H9 (cell line): ENCODE measurements at regions not wholly inside any gene's neighbourhood (a gene's known extent, or its start where the extent isn't known, plus 50 kb on each side); places are given as distances from the start of the nearest gene placed in this dataset.

Experiments
- DNase-seq: peaks from one replicate; pipeline ENCODE4 v3.0.0-alpha.2; 2017
- H2AFZ ChIP-seq: one replicate; pipeline ENCODE4 v1.6.1; 2013; ENCODE audit warnings: mild to moderate bottlenecking, low read length, control low read depth, moderate library complexity
- H2AK5ac ChIP-seq: 2 replicates; pipeline ENCODE4 v1.6.1; 2013; ENCODE audit warnings: low read length, control low read depth, mixed read lengths; ENCODE audit not compliant: insufficient read length
- H2BK120ac ChIP-seq: one replicate; pipeline ENCODE4 v1.6.1; 2013; ENCODE audit warnings: low read depth, mild to moderate bottlenecking, low read length, control low read depth, inconsistent platforms; ENCODE audit not compliant: poor library complexity, severe bottlenecking
- H2BK12ac ChIP-seq: 2 replicates; pipeline ENCODE4 v1.6.1; 2013; ENCODE audit warnings: low read length, control low read depth, mixed read lengths, low read depth; ENCODE audit not compliant: insufficient read length
- H2BK15ac ChIP-seq: 2 replicates; pipeline ENCODE4 v1.6.1; 2013; ENCODE audit warnings: low read depth, low read length, control low read depth
- H2BK20ac ChIP-seq: one replicate; pipeline ENCODE4 v1.6.1; 2013; ENCODE audit warnings: low read depth, mild to moderate bottlenecking, low read length, control low read depth, inconsistent platforms; ENCODE audit not compliant: poor library complexity, severe bottlenecking
- H2BK5ac ChIP-seq: 2 replicates; pipeline ENCODE4 v1.6.1; 2013; ENCODE audit warnings: low read length, control low read depth, mixed read lengths; ENCODE audit not compliant: insufficient read length
- H3K14ac ChIP-seq: 2 replicates; pipeline ENCODE4 v1.6.1; 2013; ENCODE audit warnings: low read length, control low read depth; ENCODE audit not compliant: insufficient read depth
- H3K18ac ChIP-seq: 2 replicates; pipeline ENCODE4 v1.6.1; 2013; ENCODE audit warnings: low read depth, mild to moderate bottlenecking, mixed read lengths, low read length, control low read depth; ENCODE audit not compliant: insufficient read length
- H3K23ac ChIP-seq: 2 replicates; pipeline ENCODE4 v1.6.1; 2013; ENCODE audit warnings: low read length, control low read depth, mixed read lengths, low read depth; ENCODE audit not compliant: insufficient read length
- H3K23me2 ChIP-seq: 2 replicates; pipeline ENCODE4 v1.6.1; 2013; ENCODE audit warnings: low read depth, mild to moderate bottlenecking, mixed read lengths, low read length, control low read depth; ENCODE audit not compliant: insufficient read length, poor library complexity, severe bottlenecking
- H3K27ac ChIP-seq: 2 replicates; pipeline ENCODE4 v1.5.1; 2013; ENCODE audit warnings: low read length, control low read depth, mixed read lengths, low read depth; ENCODE audit not compliant: insufficient read length
- H3K27me3 ChIP-seq: 2 replicates; pipeline ENCODE4 v1.6.1; 2013; ENCODE audit warnings: low read length, control low read depth, inconsistent platforms; ENCODE audit not compliant: insufficient read depth
- H3K4ac ChIP-seq: 2 replicates; pipeline ENCODE4 v1.6.1; 2013; ENCODE audit warnings: low read depth, mild to moderate bottlenecking, control low read depth, inconsistent platforms, low read length, moderate library complexity
- H3K4me1 ChIP-seq: 2 replicates; pipeline ENCODE4 v1.6.1; 2013; ENCODE audit warnings: low read length, control low read depth, inconsistent platforms; ENCODE audit not compliant: insufficient read depth
- H3K4me2 ChIP-seq: 2 replicates; pipeline ENCODE4 v1.6.1; 2013; ENCODE audit warnings: low read length, control low read depth, mixed read lengths; ENCODE audit not compliant: insufficient read length, insufficient read depth
- H3K56ac ChIP-seq: 2 replicates; pipeline ENCODE4 v1.6.1; 2013; ENCODE audit warnings: low read depth, mild to moderate bottlenecking, mixed read lengths, low read length, control low read depth; ENCODE audit not compliant: insufficient read length
- H3K79me1 ChIP-seq: 2 replicates; pipeline ENCODE4 v1.6.1; 2013; ENCODE audit warnings: low read depth, mild to moderate bottlenecking, moderate library complexity, low read length, control low read depth, inconsistent platforms; ENCODE audit not compliant: insufficient read depth, poor library complexity, severe bottlenecking
- H3K79me2 ChIP-seq: 2 replicates; pipeline ENCODE4 v1.6.1; 2013; ENCODE audit warnings: low read length, control low read depth, inconsistent platforms; ENCODE audit not compliant: insufficient read depth
- H3K9ac ChIP-seq: 2 replicates; pipeline ENCODE4 v1.6.1; 2013; ENCODE audit warnings: low read length, control low read depth, mixed read lengths; ENCODE audit not compliant: insufficient read length; ENCODE audit errors: extremely low read depth
- H3K9me3 ChIP-seq: one replicate; pipeline ENCODE4 v1.6.1; 2013; ENCODE audit warnings: low read depth, low read length, inconsistent platforms; ENCODE audit not compliant: control insufficient read depth
- H3T11ph ChIP-seq: one replicate; pipeline ENCODE4 v1.6.1; 2013; ENCODE audit warnings: mild to moderate bottlenecking, low read length, control low read depth, inconsistent platforms
- H4K20me1 ChIP-seq: one replicate; pipeline ENCODE4 v1.6.1; 2013; ENCODE audit not compliant: control insufficient read depth, insufficient read length, insufficient read depth
- H4K5ac ChIP-seq: 2 replicates; pipeline ENCODE4 v1.6.1; 2013; ENCODE audit warnings: low read depth, mild to moderate bottlenecking, mixed read lengths, low read length, control low read depth; ENCODE audit not compliant: insufficient read length
- H4K8ac ChIP-seq: replicated peaks from 2 replicates; pipeline ENCODE4 v1.6.1; 2013; ENCODE audit warnings: low read length, control low read depth, mixed read lengths, low read depth; ENCODE audit not compliant: insufficient read length
- H4K91ac ChIP-seq: 2 replicates; pipeline ENCODE4 v1.6.1; 2013; ENCODE audit warnings: low read depth, mild to moderate bottlenecking, moderate library complexity, mixed read lengths, low read length, control low read depth; ENCODE audit not compliant: insufficient read length
- H3K27ac Mint-ChIP-seq, 3 experiments: 2 replicates in 2 of 3; 3 replicates in 1 of 3; pipeline ENCODE4 v1.8.0; 2020 to 2021; ENCODE audit warnings: mixed read lengths in 3 of 3, mild to moderate bottlenecking in 1 of 3, moderate library complexity in 1 of 3
- H3K27me3 Mint-ChIP-seq: 2 replicates; pipeline ENCODE4 v1.8.0; 2021; ENCODE audit warnings: low read depth, mild to moderate bottlenecking, moderate library complexity, mixed read lengths
- H3K36me3 Mint-ChIP-seq, 3 experiments: 2 replicates in 2 of 3; 3 replicates in 1 of 3; pipeline ENCODE4 v1.8.0; 2020 to 2021; ENCODE audit warnings: low read depth in 3 of 3, mixed read lengths in 3 of 3; ENCODE audit not compliant: insufficient read depth in 1 of 3
- H3K4me1 Mint-ChIP-seq, 2 experiments: 2 replicates each; pipeline ENCODE4 v1.8.0; 2020; ENCODE audit warnings: mixed read lengths in 2 of 2
- H3K4me3 Mint-ChIP-seq, 2 experiments: 2 replicates in 1 of 2; 3 replicates in 1 of 2; pipeline ENCODE4 v1.8.0; 2020 to 2021; ENCODE audit warnings: mild to moderate bottlenecking in 2 of 2, mixed read lengths in 2 of 2, moderate library complexity in 1 of 2
- H3K9me3 Mint-ChIP-seq, 2 experiments: 2 replicates in 1 of 2; 3 replicates in 1 of 2; pipeline ENCODE4 v1.8.0; 2020; ENCODE audit warnings: mild to moderate bottlenecking in 2 of 2, mixed read lengths in 2 of 2, moderate library complexity in 1 of 2
- WGBS: extraction: QIAGEN DNeasy Blood & Tissue Kit; methylation state at CpG from one replicate; pipeline ENCODE4 v1.1.7; 2013; ENCODE audit warnings: missing lambda C conversion rate, low lambda C conversion rate, mixed read lengths; ENCODE audit not compliant: insufficient read length; ENCODE audit errors: extremely low coverage; 5-methylcytosine and 5-hydroxymethylcytosine counted together
- TF ChIP-seq, protein P1 (sequence below): fragments of 200-600 bp; sonication (generic); conservative IDR thresholded peaks from 3 replicates; pipeline ENCODE4 v1.8.0; 2021; ENCODE audit warnings: antibody characterized with exemption, mild to moderate bottlenecking

DNA sequence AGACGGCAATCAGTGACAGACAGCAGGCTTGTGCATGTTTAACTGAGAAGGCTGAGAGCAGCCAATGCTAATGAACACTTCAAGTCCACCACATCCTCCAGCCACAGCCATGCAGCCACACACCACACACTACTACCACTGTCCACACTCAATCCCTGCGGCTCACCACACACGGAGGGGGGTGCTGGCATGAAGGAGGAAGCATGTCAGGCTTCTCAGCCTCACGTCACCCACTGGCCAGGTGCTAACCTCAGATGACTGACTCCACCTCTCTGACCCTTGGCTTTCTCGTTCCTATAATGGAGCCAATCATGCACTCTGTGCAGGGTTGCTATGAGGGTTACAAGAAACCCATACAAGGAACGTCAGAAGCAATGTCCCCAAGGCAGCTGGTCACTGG lies 165.4 kb upstream of the RNF32 start:
- peaks cover 2% of the 10 kb centered on the region for H3K27me3 Mint-ChIP-seq
- H3K18ac ChIP-seq: no peak overlapping the region
- H2BK5ac ChIP-seq: no peak overlapping the region
- H2AFZ ChIP-seq: no peak overlapping the region
- no peaks in the 10 kb centered on the region for H3K27me3 ChIP-seq
- no peak overlapping the region for H2BK15ac ChIP-seq
- H4K5ac ChIP-seq: no peak overlapping the region
- H3K27ac Mint-ChIP-seq: no peak overlapping the region
- no peak overlapping the region for H2BK20ac ChIP-seq
- no peak overlapping the region for H3K56ac ChIP-seq
- peaks cover 0 to 2% of the 10 kb centered on the region in 2 experiments; a peak in 1 of 4 replicates for H3K4me1 Mint-ChIP-seq
- H3K14ac ChIP-seq: no peak overlapping the region
- H3K4me3 Mint-ChIP-seq: no peak overlapping the region
- no peak overlapping the region for H3T11ph ChIP-seq
- H3K4ac ChIP-seq: no peak overlapping the region
- peaks cover 0 to 3% of the 10 kb centered on the region in 2 experiments; a peak in 1 of 5 replicates for H3K9me3 Mint-ChIP-seq
- TF ChIP-seq, protein P1, sequence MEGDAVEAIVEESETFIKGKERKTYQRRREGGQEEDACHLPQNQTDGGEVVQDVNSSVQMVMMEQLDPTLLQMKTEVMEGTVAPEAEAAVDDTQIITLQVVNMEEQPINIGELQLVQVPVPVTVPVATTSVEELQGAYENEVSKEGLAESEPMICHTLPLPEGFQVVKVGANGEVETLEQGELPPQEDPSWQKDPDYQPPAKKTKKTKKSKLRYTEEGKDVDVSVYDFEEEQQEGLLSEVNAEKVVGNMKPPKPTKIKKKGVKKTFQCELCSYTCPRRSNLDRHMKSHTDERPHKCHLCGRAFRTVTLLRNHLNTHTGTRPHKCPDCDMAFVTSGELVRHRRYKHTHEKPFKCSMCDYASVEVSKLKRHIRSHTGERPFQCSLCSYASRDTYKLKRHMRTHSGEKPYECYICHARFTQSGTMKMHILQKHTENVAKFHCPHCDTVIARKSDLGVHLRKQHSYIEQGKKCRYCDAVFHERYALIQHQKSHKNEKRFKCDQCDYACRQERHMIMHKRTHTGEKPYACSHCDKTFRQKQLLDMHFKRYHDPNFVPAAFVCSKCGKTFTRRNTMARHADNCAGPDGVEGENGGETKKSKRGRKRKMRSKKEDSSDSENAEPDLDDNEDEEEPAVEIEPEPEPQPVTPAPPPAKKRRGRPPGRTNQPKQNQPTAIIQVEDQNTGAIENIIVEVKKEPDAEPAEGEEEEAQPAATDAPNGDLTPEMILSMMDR: no peak
- H3K23me2 ChIP-seq: no peaks in the 10 kb centered on the region
- H2BK120ac ChIP-seq: no peak overlapping the region
- no peaks in the 10 kb centered on the region for H3K9me3 ChIP-seq
- H4K20me1 ChIP-seq: no peaks in the 10 kb centered on the region
- no peak overlapping the region for H4K8ac ChIP-seq
- H3K36me3 Mint-ChIP-seq: peaks cover 0 to 2% (median 0%) of the 10 kb centered on the region in 3 experiments; a peak in 1 of 7 replicates
- no peak overlapping the region for H2AK5ac ChIP-seq
- no peak overlapping the region for H3K4me2 ChIP-seq
- H3K79me1 ChIP-seq: no peaks in the 10 kb centered on the region
- no peak overlapping the region for H2BK12ac ChIP-seq
- no peaks in the 10 kb centered on the region for H3K79me2 ChIP-seq
- H3K9ac ChIP-seq: no peak overlapping the region
- no CpG with 5 or more reads among the region's 6 CpGs for WGBS
- no peak overlapping the region for H3K23ac ChIP-seq
- no peaks in the 10 kb centered on the region for H3K4me1 ChIP-seq
- no peak overlapping the region for H4K91ac ChIP-seq
- no peak for DNase-seq
- H3K27ac ChIP-seq: no peak overlapping the region
